Activated CD4-positive, CD25-positive, alpha-beta regulatory T cell treated with anti-CD3 and anti-CD28 coated beads, Interleukin-2, amount 50 U/mL, for 72 hours (primary cell): ENCODE measurements at regions not wholly inside any gene's neighbourhood (a gene's known extent, or its start where the extent isn't known, plus 50 kb on each side); places are given as distances from the start of the nearest gene placed in this dataset.

Source experiments
- DNase-seq: peaks from one replicate; pipeline ENCODE4 v3.0.0; 2021

DNA sequence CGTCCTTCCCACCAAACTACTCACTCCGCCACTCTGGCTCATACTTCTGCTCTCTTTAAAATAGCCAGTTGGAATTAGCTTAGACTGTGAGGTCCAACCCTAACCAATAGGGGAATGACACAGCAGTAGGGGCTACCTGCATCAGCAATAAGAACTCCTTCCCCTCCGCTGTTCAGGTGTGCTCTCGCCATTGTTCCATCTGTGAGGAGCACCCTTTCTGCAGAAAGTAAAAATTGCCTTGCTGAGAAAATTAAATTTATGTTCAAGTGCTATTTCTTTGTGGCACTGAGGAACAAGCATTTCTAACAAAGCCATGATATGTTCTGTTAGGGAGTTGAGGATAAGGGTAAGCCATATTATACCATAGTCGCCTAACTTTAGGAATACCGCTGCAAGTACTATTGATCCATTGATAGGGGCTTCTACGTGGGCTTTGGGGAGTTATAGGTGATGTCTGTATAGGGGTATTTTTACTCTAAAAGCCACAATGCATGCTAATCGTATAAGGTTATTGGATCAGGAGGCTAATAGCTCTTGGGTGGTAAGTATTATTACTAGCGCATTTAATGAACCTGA lies 1269.5 kb downstream of the TYW1 start:
- DNase-seq, result no peak

DNA sequence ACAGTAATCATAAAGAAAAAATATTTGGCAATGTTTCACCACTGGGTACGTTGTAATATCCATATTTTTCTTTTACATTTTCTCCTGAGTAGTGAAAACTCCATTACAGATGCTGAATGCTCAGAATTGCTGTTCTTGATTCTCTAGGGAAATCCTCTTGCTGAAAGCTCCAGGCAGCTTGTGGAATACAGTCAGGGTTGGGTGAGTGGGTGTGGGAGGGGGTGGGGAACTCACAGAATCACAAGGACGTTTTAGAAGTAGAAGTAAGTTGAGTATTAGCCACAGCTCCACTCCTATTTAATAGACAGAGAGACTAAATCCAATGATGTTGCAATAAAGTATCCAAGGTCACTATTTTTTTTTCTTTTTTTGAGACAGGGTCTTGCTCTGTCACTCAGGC lies 1270.9 kb downstream of the TYW1 start:
- no peak for DNase-seq

- DNase-seq, result no peak
These were observed 1272.8 kb downstream of the TYW1 start for GRCh38 chr7:68269405-68269804.

DNA sequence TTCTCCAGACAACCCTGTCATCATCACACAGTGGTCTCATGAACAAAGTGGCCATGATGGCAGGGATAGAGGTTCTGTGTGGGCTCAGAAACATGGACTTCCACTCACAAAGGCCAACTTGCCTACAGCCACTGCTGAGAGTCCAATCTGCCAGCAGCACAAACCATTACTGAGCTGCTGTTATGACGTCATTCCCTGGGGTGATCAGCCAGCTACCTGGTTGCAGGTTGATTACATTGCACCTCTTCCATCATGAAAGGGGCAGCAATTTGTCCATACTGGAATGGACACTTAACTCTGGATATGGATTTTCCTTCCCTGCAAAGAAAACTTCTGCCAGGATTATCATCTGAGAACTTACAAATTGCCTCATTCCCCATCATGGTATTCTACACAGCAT lies 1275.9 kb downstream of the TYW1 start:
- DNase-seq, result no peak

DNA sequence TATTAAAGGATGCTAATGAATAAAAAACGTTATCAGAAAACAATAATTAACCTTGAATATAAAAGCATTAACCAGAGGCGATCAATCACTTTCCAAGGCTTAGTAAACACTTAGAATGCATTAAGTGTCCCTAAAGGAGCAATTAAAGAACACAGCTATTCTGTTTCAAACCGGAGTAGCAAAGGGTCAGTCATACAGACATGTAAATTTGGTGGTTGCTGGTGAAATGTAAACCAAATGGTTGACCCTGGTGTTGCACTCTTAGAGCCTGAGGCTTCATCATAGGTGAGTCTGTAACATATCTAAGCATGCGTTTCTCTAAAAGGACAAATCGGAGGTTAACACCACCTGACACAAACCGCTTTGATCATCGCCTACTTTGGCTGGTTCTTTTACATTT lies 1280.1 kb downstream of the TYW1 start:
- DNase-seq, result no peak

DNA sequence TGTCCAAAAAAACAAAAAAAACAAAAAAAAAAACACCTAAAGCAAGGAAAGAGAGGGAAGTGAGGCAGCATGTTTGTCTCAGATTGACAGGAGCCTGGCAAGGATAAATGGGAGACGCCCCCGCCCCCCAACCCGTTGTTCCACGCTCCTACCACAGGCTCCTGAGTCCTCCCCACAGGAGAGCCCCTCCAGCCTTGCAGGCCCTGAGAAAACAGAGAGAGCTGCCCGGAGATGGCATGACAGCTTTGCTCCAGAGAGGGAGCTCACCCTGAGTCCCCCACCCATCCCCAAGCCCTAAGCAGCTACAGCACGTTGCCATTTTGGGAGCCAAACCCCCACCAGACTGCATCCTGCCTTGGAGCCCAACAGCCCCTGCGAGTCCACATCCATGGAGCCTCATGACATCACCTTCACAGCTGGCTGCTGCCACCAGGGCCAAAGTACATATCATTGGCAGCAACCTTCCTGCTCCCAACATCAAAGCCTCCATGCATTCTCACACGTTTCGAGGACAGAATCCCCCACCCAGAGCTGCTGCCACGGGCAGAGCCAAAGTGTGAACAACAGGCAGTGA lies 1283.3 kb downstream of the TYW1 start:
- no peak for DNase-seq

DNA sequence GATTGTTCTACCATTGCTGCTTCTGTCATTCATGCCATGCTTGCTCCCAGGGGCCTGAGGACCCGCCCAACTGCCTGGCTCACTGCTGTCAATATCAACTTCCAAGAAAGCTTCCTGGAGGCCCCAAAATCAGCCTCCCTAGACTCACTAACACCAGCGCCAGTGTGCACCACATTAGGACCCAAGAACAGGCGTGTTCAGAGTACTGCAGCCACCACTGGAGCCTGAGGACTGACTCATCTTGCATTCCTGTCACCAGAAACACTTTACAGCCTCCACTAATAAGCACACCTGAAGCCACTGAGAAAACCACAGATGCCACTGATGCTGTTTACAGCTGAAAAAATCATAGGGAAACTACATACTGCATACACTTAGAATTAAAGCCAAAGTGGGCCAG lies 1284.3 kb downstream of the TYW1 start:
- DNase-seq, result no peak

DNA sequence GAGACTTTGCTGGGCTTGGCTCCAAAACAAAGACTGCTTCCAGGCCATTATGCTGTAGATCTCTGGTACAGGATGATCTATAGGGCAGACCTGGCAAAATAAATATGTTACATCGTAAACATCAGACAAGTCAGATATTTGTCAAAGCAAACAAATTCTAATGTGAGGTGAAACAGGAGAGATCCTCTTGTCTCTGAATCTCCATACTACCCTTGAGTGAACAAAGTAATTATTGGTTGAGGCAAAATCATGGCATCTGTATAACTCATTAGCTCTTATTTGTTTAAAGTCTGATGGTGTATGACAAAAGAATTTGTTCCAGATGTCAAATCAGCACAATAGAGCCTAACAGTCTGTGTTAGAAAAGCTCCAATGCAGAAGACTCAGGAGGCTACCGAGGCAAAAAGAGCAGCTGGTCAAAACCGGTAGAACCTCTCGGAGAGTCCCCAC lies 1291.5 kb downstream of the TYW1 start:
- DNase-seq, result no peak

DNA sequence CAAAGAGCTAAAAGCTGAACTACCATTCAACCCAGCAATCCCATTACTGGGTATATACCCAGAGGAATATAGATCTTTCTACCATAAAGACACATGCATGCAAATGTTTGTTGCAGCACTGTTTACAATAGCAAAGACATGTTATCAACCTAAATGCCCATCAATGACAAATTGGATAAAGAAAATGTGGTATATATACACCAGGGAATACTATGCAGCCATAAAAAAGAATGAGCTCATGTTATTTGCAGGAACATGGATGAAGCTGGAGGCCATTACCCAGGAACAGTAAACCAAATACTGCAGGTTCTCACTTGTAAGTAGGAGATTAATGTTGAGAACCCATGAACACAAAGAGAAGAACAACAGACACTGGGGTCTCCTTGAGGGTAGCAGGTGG lies 1295.1 kb downstream of the TYW1 start:
- no peak for DNase-seq

- DNase-seq, result no peak
These were observed 1298.8 kb downstream of the TYW1 start for GRCh38 chr7:68295386-68295785.

DNA sequence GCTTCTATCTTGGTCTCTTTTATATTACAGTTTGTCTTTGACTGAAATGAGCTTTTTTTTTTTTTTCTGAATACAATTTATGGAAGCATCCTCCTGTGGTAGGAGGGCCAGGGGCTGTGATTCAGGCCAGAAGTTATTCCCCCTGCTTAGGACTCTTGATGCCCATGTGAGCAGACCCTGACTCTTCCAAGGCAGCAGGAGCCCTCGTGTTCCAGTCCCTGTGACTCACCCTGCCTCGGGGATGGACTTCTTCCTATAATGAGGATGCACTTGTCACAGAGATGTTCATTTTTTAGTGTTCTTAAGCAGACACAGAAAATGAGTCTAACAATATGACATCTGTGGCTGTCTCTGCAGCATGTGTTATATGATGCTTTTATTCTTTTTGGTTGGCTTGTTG lies 1293.7 kb upstream of the AUTS2 start:
- no peak for DNase-seq

- DNase-seq, result no peak
These were observed 1291.6 kb upstream of the AUTS2 start for GRCh38 chr7:68306692-68307107.

- no peak for DNase-seq
These were observed 1289.0 kb upstream of the AUTS2 start for GRCh38 chr7:68309271-68309670.

GRCh38 chr7:68309806-68310205 lies 1288.5 kb upstream of the AUTS2 start:
- no peak for DNase-seq

GRCh38 chr7:68311958-68312357 lies 1286.3 kb upstream of the AUTS2 start:
- DNase-seq, result no peak

DNA sequence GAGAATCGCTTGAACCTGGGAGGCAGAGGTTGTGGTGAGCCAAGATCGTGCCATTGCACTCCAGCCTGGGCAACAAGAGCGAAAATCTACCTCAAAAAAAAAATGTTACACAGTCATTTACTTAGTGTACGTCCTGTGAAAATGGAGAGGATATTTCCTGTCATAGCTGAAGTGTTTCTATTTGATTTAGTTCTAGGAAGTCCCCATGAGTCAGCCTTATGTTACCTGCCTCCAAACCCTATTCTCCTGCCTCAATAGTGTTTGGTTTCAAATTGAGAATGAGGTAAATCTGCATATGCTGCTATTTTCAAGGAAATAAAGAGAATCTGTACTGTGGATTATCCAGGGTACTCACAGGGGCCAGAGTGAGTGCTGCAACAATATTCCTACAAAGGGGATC lies 1284.5 kb upstream of the AUTS2 start:
- no peak for DNase-seq

DNA sequence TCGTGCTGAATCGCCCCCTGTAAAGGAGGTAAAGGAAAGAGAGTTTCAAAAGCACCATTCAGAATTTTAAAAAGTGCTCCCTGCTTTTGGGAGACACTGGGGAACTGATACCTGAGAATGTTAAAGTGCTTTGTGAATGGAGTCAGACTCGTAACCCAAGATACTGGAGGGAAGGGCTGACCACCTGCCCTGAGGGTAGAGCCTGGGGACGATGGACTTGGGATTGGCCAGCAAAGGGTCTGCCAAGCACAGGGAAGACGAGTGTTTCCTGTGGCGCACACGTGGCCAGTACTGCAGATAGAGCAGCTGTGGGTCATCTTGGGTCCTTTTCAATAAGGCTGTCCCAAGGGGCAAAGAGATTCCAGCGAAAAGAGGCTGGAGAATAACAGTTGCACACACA lies 1284.1 kb upstream of the AUTS2 start:
- no peak for DNase-seq

DNA sequence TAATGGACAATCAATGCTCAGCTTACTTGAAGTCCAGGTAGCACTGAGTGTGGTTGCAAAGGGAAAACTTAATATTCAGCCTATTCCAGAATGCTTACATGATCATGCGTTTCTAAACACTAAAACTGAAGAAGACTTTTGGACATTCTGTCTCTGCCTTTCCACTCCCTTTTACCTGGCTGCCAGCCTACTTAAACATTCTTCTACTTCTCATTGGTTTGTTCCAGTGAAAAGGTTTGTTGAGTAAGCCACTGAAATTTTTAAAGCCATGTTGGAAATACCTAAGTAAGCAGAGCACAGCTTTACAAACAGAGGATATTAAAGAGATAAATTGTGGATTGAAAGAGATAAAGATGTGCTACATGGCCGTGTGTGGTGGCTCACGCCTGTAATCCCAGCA lies 1280.8 kb upstream of the AUTS2 start:
- no peak for DNase-seq

GRCh38 chr7:68319061-68319460 lies 1279.2 kb upstream of the AUTS2 start:
- no peak for DNase-seq

GRCh38 chr7:68321076-68321639 lies 1277.1 kb upstream of the AUTS2 start:
- DNase-seq, result no peak

GRCh38 chr7:68321776-68322496 lies 1276.3 kb upstream of the AUTS2 start:
- DNase-seq, result no peak

DNA sequence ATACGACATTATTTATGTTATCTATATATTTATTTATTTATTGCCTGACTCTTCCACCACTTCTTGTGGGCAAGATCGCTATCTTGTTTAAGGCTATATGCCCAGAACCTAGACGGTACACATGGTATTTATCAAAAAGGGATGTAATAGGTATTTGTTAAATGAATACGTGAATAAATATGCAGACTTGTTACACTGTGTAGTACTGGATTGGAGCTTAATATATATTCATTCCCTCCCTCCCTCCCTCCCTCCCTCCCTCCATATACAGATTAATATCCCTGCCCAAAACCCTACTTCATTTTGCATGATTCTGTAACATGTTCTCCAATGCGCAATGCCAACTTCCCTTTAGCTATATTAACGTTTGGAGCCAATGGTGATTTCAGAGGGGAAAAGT lies 1273.7 kb upstream of the AUTS2 start:
- DNase-seq, result no peak

GRCh38 chr7:68334216-68334615 lies 1264.1 kb upstream of the AUTS2 start:
- DNase-seq, result no peak

GRCh38 chr7:68334636-68335272 lies 1263.5 kb upstream of the AUTS2 start:
- no peak for DNase-seq
